GOT3 (cell line): ENCODE measurements at regions not wholly inside any gene's neighbourhood (a gene's known extent, or its start where the extent isn't known, plus 50 kb on each side); places are given as distances from the start of the nearest gene placed in this dataset.

ENCODE experiments used
- DNase-seq: peaks from one replicate; lab custom pipeline; 2025; ENCODE audit warnings: mixed read lengths; lab: John Stamatoyannopoulos, UW

GRCh38 chr18:45312555-45313126 is 302.6 kb upstream of the SLC14A2 start:
- no peak for DNase-seq

- DNase-seq, result no peak
Observed at GRCh38 chr18:45316127-45316526, 299.1 kb upstream of the SLC14A2 start.

GRCh38 chr18:45317948-45318640 is 297.2 kb upstream of the SLC14A2 start:
- no peak for DNase-seq

- no peak for DNase-seq
Observed at GRCh38 chr18:45320724-45321123, 294.6 kb upstream of the SLC14A2 start.

- DNase-seq, result no peak
Observed at GRCh38 chr18:45321520-45321919, 293.8 kb upstream of the SLC14A2 start.

GRCh38 chr18:45322343-45322742 is 292.9 kb upstream of the SLC14A2 start:
- DNase-seq, result no peak

GRCh38 chr18:45324101-45324494 is 291.2 kb upstream of the SLC14A2 start:
- DNase-seq, result no peak

- DNase-seq, result peak; percentile 9
Observed at GRCh38 chr18:45324495-45325113, 290.7 kb upstream of the SLC14A2 start.

GRCh38 chr18:45325778-45326177 is 289.5 kb upstream of the SLC14A2 start:
- DNase-seq, result no peak

- no peak for DNase-seq
Observed at GRCh38 chr18:45326505-45326904, 288.8 kb upstream of the SLC14A2 start.

- DNase-seq, result no peak
Observed at GRCh38 chr18:45328296-45328695, 287.0 kb upstream of the SLC14A2 start.

GRCh38 chr18:45328811-45329210 is 286.5 kb upstream of the SLC14A2 start:
- DNase-seq, result no peak

- DNase-seq, result no peak
Observed at GRCh38 chr18:45329316-45329715, 286.0 kb upstream of the SLC14A2 start.

- DNase-seq, result no peak
Observed at GRCh38 chr18:45330170-45330594, 285.1 kb upstream of the SLC14A2 start.

GRCh38 chr18:45332871-45333270 is 282.4 kb upstream of the SLC14A2 start:
- DNase-seq, result no peak

- DNase-seq, result no peak
Observed at GRCh38 chr18:45334191-45334590, 281.1 kb upstream of the SLC14A2 start.

GRCh38 chr18:45335282-45336043 is 279.8 kb upstream of the SLC14A2 start:
- no peak for DNase-seq

- no peak for DNase-seq
Observed at GRCh38 chr18:45336448-45336847, 278.8 kb upstream of the SLC14A2 start.

- no peak for DNase-seq
Observed at GRCh38 chr18:45337477-45337876, 277.8 kb upstream of the SLC14A2 start.

GRCh38 chr18:45339810-45340550 is 275.3 kb upstream of the SLC14A2 start:
- no peak for DNase-seq

GRCh38 chr18:45340884-45341283 is 274.4 kb upstream of the SLC14A2 start:
- no peak for DNase-seq

- no peak for DNase-seq
Observed at GRCh38 chr18:45341454-45341853, 273.8 kb upstream of the SLC14A2 start.
